ENCODE measurements at regions not wholly inside any gene's neighbourhood (a gene's known extent, or its start where the extent isn't known, plus 50 kb on each side); places are given as distances from the start of the nearest gene placed in this dataset.
"Not testable (repeated sequence)": the region's sequence is repeated elsewhere in the genome, so short reads cannot be mapped to it uniquely, and the experiment has no call there.

DNA sequence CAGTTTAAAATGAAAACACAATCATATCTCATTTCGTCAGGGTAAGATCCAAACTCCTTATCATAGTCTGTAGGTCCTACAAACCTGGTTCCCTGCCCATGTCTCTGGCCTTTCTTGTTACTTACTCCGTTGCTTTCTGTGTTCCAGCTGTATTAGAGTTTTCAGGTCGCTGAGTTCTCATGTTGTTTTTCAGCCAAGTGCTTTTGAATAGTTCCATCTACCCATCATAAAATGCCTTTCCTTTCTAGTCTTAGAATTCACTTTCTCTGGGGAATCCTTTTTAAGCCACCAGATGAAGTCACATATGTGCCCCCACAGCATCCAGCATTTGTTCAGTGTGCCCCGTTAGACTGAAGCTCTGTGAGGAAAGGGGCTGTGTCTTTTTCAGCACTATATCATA lies 228.7 kb downstream of the YTHDC2 start:
- no peak overlapping the region for H3K4me3 ChIP-seq (ENCODE audit: control insufficient read depth, low read depth, low read length)
- DNase-seq (ENCODE audit: low read depth), result no peak
- TF ChIP-seq CTCF (conservative IDR thresholded peaks at IDR 0.05; ENCODE audit: control insufficient read depth, insufficient read depth, low read depth, low read length), result no peak

DNA sequence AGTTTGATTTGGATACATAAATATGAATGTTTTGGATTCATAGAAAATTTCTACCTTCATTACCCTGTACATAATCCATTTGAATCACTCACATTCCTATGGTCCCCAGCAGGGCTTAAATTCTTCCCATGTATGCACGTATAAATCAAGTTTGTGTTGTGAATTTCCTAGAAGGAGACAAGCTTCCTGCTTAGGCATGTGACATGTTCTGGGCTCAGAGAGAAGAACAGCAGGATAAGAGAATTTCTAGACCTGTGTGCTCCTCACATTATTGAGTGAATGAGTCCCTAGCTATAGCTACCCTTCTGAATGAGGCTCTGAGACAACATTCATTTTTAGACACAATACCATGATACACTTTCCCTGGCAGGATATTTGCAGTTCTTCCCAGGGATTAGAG lies 229.1 kb downstream of the YTHDC2 start:
- TF ChIP-seq CTCF (conservative IDR thresholded peaks at IDR 0.05; ENCODE audit: control insufficient read depth, insufficient read depth, low read depth, low read length), result no peak
- no peak for DNase-seq (ENCODE audit: low read depth)
- H3K4me3 ChIP-seq (ENCODE audit: control insufficient read depth, low read depth, low read length), result no peak overlapping the region

GRCh38 chr5:113748403-113748802 lies 234.9 kb downstream of the YTHDC2 start:
- no peak overlapping the region for H3K4me3 ChIP-seq (ENCODE audit: control insufficient read depth, low read depth, low read length)
- TF ChIP-seq CTCF (conservative IDR thresholded peaks at IDR 0.05; ENCODE audit: control insufficient read depth, insufficient read depth, low read depth, low read length), result no peak
- no peak for DNase-seq (ENCODE audit: low read depth)

- DNase-seq (ENCODE audit: low read depth), result no peak
- no peak overlapping the region for H3K4me3 ChIP-seq (ENCODE audit: control insufficient read depth, low read depth, low read length)
These were observed 235.8 kb downstream of the YTHDC2 start for GRCh38 chr5:113749334-113749733.

GRCh38 chr5:113753182-113753581 lies 239.7 kb downstream of the YTHDC2 start:
- DNase-seq (ENCODE audit: low read depth); H3K4me3 ChIP-seq (ENCODE audit: control insufficient read depth, low read depth, low read length): not testable (repeated sequence)

More at GRCh38 chr5:113749334-113749733, 235.8 kb downstream of the YTHDC2 start:
- no peak for TF ChIP-seq CTCF (conservative IDR thresholded peaks at IDR 0.05; ENCODE audit: control insufficient read depth, insufficient read depth, low read depth, low read length)

DNA sequence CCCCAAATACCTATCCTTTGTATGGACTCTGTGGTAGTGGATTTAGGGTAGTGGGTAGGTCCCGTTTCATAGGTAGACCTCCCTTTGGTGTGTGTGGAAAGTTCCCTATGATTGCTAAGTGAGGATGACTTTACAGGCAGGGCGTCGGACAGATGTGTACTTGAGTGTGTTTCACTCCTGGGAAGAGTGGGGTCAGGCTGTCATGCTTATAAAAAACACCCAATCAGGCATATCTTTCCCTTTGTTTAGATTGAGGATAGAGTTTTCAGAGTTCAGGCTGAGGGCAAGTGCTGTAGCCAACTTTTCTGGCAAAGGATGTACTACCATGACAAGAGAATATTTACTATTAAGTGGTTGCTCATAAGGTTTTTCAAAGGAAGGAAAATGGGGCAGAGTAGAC lies 242.0 kb downstream of the YTHDC2 start:
- no peak for TF ChIP-seq CTCF (conservative IDR thresholded peaks at IDR 0.05; ENCODE audit: control insufficient read depth, insufficient read depth, low read depth, low read length)

GRCh38 chr5:113757508-113757907 lies 244.0 kb downstream of the YTHDC2 start:
- H3K4me3 ChIP-seq (ENCODE audit: control insufficient read depth, low read depth, low read length), result no peak overlapping the region
- TF ChIP-seq CTCF (conservative IDR thresholded peaks at IDR 0.05; ENCODE audit: control insufficient read depth, insufficient read depth, low read depth, low read length), result no peak
- no peak for DNase-seq (ENCODE audit: low read depth)

More for the DNA sequence above, 242.0 kb downstream of the YTHDC2 start:
- H3K4me3 ChIP-seq (ENCODE audit: control insufficient read depth, low read depth, low read length), result no peak overlapping the region
- no peak for DNase-seq (ENCODE audit: low read depth)
